ENCODE measurements at regions not wholly inside any gene's neighbourhood (a gene's known extent, or its start where the extent isn't known, plus 50 kb on each side); places are given as distances from the start of the nearest gene placed in this dataset.
A peak's percentile ranks its signal among the peaks of the same experiment; 100 is the strongest.

DNA sequence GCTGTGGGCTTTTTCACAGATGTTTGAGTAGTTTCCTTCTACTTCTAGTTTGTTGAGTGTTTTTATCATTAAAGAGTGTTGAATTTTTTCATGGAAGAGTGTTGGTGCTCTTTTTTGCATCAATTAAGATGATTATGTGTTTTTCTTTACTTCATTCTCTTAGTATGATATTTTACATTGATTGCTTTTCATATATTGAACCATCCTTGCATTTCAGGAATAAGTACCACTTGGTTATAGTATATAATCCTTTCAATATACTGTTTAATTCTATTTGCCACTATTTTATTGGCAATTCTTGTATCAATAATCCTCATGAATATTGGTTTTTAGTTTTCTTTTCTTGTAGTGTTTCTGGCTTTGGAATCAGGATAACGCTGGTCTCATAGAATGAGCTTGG lies 113.7 kb upstream of the PRDM1 start:
- no peak overlapping the region for H3K27ac ChIP-seq (ENCODE audit: extremely low read depth, low read depth, low read length)
- CTCF ChIA-PET, result no interaction called here
- POLR2A ChIA-PET, result no interaction called here

DNA sequence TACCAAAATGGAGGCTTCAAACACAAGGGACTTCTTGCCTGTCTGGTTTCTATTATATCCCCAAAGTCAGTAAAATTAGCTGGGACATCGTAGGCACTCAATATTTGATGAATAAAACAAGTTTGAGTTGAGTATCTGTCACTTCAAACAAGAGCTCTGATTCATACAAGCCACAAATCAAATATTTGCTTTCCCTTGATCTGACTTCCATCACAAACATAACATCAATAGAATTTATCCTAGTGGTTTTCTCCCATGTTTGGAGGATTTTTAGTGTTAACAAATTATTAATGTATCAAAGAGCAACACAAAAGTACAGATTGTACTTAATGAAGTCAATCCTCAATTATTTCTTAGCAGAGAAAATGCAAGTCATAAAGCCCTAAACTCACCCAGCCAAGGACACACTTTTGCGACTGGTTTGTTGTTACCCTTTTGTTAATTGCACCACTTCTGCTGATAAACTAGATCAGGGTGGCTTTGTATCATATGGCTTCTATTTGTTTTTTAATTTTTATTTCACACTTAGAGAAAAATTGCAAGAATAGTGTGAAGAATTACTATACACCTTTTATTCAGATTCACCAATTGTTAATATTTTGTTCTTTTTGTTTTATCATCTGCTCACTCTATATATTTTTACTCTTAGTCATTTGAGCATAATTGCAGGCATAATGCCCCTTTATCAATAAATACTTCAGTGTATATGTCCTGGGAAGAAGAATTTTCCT lies 117.4 kb upstream of the PRDM1 start:
- Histone ChIP-seq H3K36me3 (ENCODE audit: control insufficient read depth in 2 of 2, insufficient read depth in 1 of 2, low read length in 2 of 2) (no peaks in the 10 kb centered on the region), H3K4me1 (ENCODE audit: control insufficient read depth, insufficient read depth, low read length) (no peaks in the 10 kb centered on the region), H3K27ac (ENCODE audit: extremely low read depth, low read depth, low read length) (no peak overlapping the region), H3K4me3 (ENCODE audit: low read depth, low read length) (no peak overlapping the region), H3K9me3 (ENCODE audit: control insufficient read depth, insufficient read depth, low read depth, low read length) (no peaks in the 10 kb centered on the region)
- CTCF ChIA-PET, result no interaction called here
- TF ChIP-seq IKZF3 (tag by site-specific recombination; IDR thresholded peaks at IDR 0.05) (no peak), SETDB1 (IDR thresholded peaks at IDR 0.05; ENCODE audit: insufficient read length, low read length) (peak; percentile 54)
- TF ChIP-seq, protein P1, sequence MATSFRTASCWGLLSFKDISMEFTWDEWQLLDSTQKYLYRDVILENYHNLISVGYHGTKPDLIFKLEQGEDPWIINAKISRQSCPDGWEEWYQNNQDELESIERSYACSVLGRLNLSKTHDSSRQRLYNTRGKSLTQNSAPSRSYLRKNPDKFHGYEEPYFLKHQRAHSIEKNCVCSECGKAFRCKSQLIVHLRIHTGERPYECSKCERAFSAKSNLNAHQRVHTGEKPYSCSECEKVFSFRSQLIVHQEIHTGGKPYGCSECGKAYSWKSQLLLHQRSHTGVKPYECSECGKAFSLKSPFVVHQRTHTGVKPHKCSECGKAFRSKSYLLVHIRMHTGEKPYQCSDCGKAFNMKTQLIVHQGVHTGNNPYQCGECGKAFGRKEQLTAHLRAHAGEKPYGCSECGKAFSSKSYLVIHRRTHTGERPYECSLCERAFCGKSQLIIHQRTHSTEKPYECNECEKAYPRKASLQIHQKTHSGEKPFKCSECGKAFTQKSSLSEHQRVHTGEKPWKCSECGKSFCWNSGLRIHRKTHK (tag by site-specific recombination; IDR thresholded peaks at IDR 0.05), result peak; percentile 83
- POLR2A ChIA-PET, result no interaction called here

More for the DNA sequence above, 113.7 kb upstream of the PRDM1 start:
- Histone ChIP-seq H3K4me3 (ENCODE audit: low read depth, low read length) (no peak overlapping the region), H3K9me3 (ENCODE audit: control insufficient read depth, insufficient read depth, low read depth, low read length) (no peaks in the 10 kb centered on the region), H3K36me3 (ENCODE audit: control insufficient read depth in 2 of 2, insufficient read depth in 1 of 2, low read length in 2 of 2) (no peaks in the 10 kb centered on the region), H3K4me1 (ENCODE audit: control insufficient read depth, insufficient read depth, low read length) (no peaks in the 10 kb centered on the region)
- peak; percentile 87 for TF ChIP-seq SETDB1 (IDR thresholded peaks at IDR 0.05; ENCODE audit: insufficient read length, low read length)
- TF ChIP-seq, protein P2, sequence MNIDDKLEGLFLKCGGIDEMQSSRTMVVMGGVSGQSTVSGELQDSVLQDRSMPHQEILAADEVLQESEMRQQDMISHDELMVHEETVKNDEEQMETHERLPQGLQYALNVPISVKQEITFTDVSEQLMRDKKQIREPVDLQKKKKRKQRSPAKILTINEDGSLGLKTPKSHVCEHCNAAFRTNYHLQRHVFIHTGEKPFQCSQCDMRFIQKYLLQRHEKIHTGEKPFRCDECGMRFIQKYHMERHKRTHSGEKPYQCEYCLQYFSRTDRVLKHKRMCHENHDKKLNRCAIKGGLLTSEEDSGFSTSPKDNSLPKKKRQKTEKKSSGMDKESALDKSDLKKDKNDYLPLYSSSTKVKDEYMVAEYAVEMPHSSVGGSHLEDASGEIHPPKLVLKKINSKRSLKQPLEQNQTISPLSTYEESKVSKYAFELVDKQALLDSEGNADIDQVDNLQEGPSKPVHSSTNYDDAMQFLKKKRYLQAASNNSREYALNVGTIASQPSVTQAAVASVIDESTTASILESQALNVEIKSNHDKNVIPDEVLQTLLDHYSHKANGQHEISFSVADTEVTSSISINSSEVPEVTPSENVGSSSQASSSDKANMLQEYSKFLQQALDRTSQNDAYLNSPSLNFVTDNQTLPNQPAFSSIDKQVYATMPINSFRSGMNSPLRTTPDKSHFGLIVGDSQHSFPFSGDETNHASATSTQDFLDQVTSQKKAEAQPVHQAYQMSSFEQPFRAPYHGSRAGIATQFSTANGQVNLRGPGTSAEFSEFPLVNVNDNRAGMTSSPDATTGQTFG (tag by site-specific recombination; IDR thresholded peaks at IDR 0.05; ENCODE audit: borderline replicate concordance), result no peak

DNA sequence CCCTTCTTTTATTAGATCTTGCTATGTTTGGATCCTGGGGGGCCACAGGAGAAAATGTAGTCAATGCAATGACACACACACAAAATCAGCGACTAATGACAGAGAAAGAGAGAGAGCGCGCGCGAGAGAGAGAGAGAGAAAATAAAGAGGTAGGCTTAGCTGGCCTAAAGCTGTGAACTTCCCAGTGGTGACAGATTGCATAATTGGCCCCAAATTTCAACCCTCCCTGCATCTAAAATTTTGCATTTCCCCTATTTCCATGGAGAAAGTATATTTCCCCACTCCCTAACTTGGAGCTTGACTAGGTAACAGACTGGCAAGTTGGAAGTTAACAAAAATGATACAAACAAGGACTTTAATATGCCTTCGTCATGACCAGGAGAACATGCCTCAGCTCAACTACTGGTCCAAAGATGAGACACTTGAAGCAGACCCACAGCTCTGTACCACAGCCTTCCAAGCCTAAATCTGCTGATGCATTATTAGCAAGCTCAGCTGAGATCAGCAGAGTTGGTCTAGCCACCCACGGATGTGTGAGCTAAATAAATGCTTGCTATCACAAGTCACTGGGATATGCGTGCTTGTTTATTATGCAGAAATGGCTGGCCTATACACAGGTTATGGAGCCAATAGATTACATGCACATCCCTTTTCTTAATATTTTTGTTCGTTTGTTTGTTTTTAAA lies 118.1 kb upstream of the PRDM1 start:
- H3K9me3 ChIP-seq (ENCODE audit: control insufficient read depth, insufficient read depth, low read depth, low read length), result no peaks in the 10 kb centered on the region
- no peaks in the 10 kb centered on the region for H3K36me3 ChIP-seq (ENCODE audit: control insufficient read depth in 2 of 2, insufficient read depth in 1 of 2, low read length in 2 of 2)
- H3K27ac ChIP-seq (ENCODE audit: extremely low read depth, low read depth, low read length), result no peak overlapping the region
- TF ChIP-seq, protein P3, sequence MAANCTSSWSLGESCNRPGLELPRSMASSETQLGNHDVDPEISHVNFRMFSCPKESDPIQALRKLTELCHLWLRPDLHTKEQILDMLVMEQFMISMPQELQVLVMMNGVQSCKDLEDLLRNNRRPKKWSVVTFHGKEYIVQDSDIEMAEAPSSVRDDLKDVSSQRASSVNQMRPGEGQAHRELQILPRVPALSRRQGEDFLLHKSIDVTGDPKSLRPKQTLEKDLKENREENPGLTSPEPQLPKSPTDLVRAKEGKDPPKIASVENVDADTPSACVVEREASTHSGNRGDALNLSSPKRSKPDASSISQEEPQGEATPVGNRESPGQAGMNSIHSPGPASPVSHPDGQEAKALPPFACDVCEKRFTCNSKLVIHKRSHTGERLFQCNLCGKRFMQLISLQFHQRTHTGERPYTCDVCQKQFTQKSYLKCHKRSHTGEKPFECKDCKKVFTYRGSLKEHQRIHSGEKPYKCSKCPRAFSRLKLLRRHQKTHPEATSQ (tag by site-specific recombination; IDR thresholded peaks at IDR 0.05), result no peak
- 0 out of 2 replicates have a peak, but pooled peaks have one; percentile 21 for TF ChIP-seq ZNF133 (tag by site-specific recombination; IDR thresholded peaks at IDR 0.05)
- H3K4me1 ChIP-seq (ENCODE audit: control insufficient read depth, insufficient read depth, low read length), result no peaks in the 10 kb centered on the region
- H3K4me3 ChIP-seq (ENCODE audit: low read depth, low read length), result no peak overlapping the region
- POLR2A ChIA-PET, result no interaction called here
- CTCF ChIA-PET, result no interaction called here

DNA sequence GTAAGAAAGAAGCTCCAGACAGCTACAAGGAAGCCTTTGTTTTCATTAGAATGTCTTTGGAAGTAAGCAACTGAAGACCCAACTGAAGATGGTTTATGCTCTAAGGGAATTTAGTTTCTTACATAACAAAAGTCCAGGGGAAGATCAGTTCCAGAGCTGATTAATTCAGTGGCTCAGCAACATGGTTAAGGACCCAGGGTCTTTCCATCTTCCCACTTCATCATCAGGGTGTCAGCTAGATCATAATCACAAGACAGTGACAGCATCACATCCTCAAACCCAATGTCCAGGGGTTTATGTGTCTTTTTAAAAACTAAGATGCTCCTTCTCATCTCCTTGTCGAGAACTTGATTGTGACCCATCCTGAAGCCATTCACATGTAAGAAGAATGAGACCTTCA lies 119.7 kb upstream of the PRDM1 start:
- ChIA-PET CTCF (interaction anchor here (0.7 kb wide), 1 partner anchor 332 kb away, joined by 3 read pairs; no protein-coding TSS in a partner anchor), POLR2A (interaction anchor here (0.6 kb wide), 1 partner anchor 855 kb away, joined by 3 read pairs; no protein-coding TSS in a partner anchor)
- Histone ChIP-seq H3K27ac (ENCODE audit: extremely low read depth, low read depth, low read length) (no peak overlapping the region), H3K9me3 (ENCODE audit: control insufficient read depth, insufficient read depth, low read depth, low read length) (no peaks in the 10 kb centered on the region), H3K4me1 (ENCODE audit: control insufficient read depth, insufficient read depth, low read length) (no peaks in the 10 kb centered on the region), H3K4me3 (ENCODE audit: low read depth, low read length) (no peak overlapping the region), H3K36me3 (ENCODE audit: control insufficient read depth in 2 of 2, insufficient read depth in 1 of 2, low read length in 2 of 2) (no peaks in the 10 kb centered on the region)
- TF ChIP-seq IKZF3 (tag by site-specific recombination; IDR thresholded peaks at IDR 0.05) (no peak), MYNN (tag by site-specific recombination; IDR thresholded peaks at IDR 0.05; ENCODE audit: borderline replicate concordance) (no peak), ZNF426 (tag by site-specific recombination; IDR thresholded peaks at IDR 0.05) (no peak), KLF8 (tag by site-specific recombination; IDR thresholded peaks at IDR 0.05) (no peak)
